DND-41 (cell line): ENCODE measurements at regions not wholly inside any gene's neighbourhood (a gene's known extent, or its start where the extent isn't known, plus 50 kb on each side); places are given as distances from the start of the nearest gene placed in this dataset.
"Not testable (repeated sequence)": the region's sequence is repeated elsewhere in the genome, so short reads cannot be mapped to it uniquely, and the experiment has no call there.

Experiments
- ATAC-seq: fragments of 200-7000 bp; cut with Tn5 transposase; 3 replicates; pipeline ENCODE4 v1.9.1; 2021; ENCODE audit warnings: low read depth; ENCODE audit not compliant: insufficient read depth
- DNase-seq: peaks from one replicate; pipeline ENCODE4 v3.0.0-alpha.2; 2020
- H2AFZ ChIP-seq: 2 replicates; pipeline ENCODE4 v1.6.0; 2012; ENCODE audit warnings: low read depth, low read length
- H3K27ac ChIP-seq: 2 replicates; pipeline ENCODE4 v1.5.1; 2012; ENCODE audit warnings: low read length, inconsistent platforms
- H3K27me3 ChIP-seq: fragments of 200-600 bp; sonication (generic); 2 replicates; pipeline ENCODE4 v1.6.0; 2012; ENCODE audit warnings: low read length, mild to moderate bottlenecking, inconsistent platforms; ENCODE audit not compliant: insufficient read depth, poor library complexity
- H3K36me3 ChIP-seq: 2 replicates; pipeline ENCODE4 v1.5.1; 2012; ENCODE audit warnings: low read length, inconsistent platforms; ENCODE audit not compliant: insufficient read depth
- H3K4me1 ChIP-seq: 2 replicates; pipeline ENCODE4 v1.5.1; 2012; ENCODE audit warnings: mild to moderate bottlenecking, low read length; ENCODE audit not compliant: insufficient read depth
- H3K4me2 ChIP-seq: 2 replicates; pipeline ENCODE4 v1.6.0; 2012; ENCODE audit warnings: mild to moderate bottlenecking, moderate library complexity, low read length, inconsistent platforms; ENCODE audit not compliant: insufficient read depth
- H3K4me3 ChIP-seq, 2 experiments: fragments of 200-600 bp in 1 of 2; shearing (Covaris generic) in 1 of 2; 2 replicates each; pipeline ENCODE4 v1.5.1; 2012 to 2016; ENCODE audit warnings: inconsistent platforms in 2 of 2, low read length in 2 of 2, mild to moderate bottlenecking in 2 of 2, low read depth in 1 of 2, moderate library complexity in 1 of 2
- H3K79me2 ChIP-seq: 2 replicates; pipeline ENCODE4 v1.6.0; 2012; ENCODE audit warnings: low read length, inconsistent platforms; ENCODE audit not compliant: insufficient read depth
- H3K9ac ChIP-seq: 2 replicates; pipeline ENCODE4 v1.6.0; 2012; ENCODE audit warnings: low read depth, mild to moderate bottlenecking, inconsistent platforms, low read length, moderate library complexity
- H3K9me3 ChIP-seq: 2 replicates; pipeline ENCODE4 v1.5.1; 2012; ENCODE audit warnings: low read length, moderate library complexity, mild to moderate bottlenecking, inconsistent platforms; ENCODE audit not compliant: insufficient read depth, severe bottlenecking
- H4K20me1 ChIP-seq: 2 replicates; pipeline ENCODE4 v1.6.0; 2012; ENCODE audit warnings: low read length; ENCODE audit not compliant: insufficient read depth
- CTCF ChIP-seq: IDR thresholded peaks from 2 replicates; pipeline ENCODE4 v1.5.1; 2012; ENCODE audit warnings: borderline replicate concordance, low read length, moderate library complexity, mild to moderate bottlenecking; ENCODE audit not compliant: poor library complexity, severe bottlenecking; ENCODE audit errors: extremely low read depth

GRCh38 chr21:5217933-5218332, 5303.4 kb upstream of the TPTE start:
- not testable (repeated sequence) for H2AFZ ChIP-seq, DNase-seq, H3K4me3 ChIP-seq, H3K79me2 ChIP-seq, H3K27ac ChIP-seq, ATAC-seq, H3K4me1 ChIP-seq, H3K4me2 ChIP-seq, H3K9me3 ChIP-seq, H4K20me1 ChIP-seq, H3K9ac ChIP-seq, H3K36me3 ChIP-seq, H3K27me3 ChIP-seq

- not testable (repeated sequence) for H3K27ac ChIP-seq, H3K36me3 ChIP-seq, H3K27me3 ChIP-seq, H3K9ac ChIP-seq, ATAC-seq, H3K79me2 ChIP-seq, H3K4me2 ChIP-seq, H4K20me1 ChIP-seq, H3K4me3 ChIP-seq, H3K9me3 ChIP-seq, DNase-seq, H2AFZ ChIP-seq
- H3K4me1 ChIP-seq = peaks cover 11% of the 10 kb centered on the region
These were observed 5301.4 kb upstream of the TPTE start for GRCh38 chr21:5219988-5220387.

GRCh38 chr21:5220468-5220867, 5300.9 kb upstream of the TPTE start:
- not testable (repeated sequence) for H3K4me2 ChIP-seq

GRCh38 chr21:5221458-5222050, 5299.8 kb upstream of the TPTE start:
- H4K20me1 ChIP-seq, H3K36me3 ChIP-seq, H3K79me2 ChIP-seq, H3K9me3 ChIP-seq, H3K4me3 ChIP-seq, DNase-seq, H3K4me2 ChIP-seq, H3K9ac ChIP-seq, ATAC-seq, H3K27me3 ChIP-seq, H2AFZ ChIP-seq: not testable (repeated sequence)
- Histone ChIP-seq H3K27ac (peak overlapping the region; percentile 18; the same call in 1 of the 2 replicates), H3K4me1 (peaks cover 11% of the 10 kb centered on the region)

More at GRCh38 chr21:5220468-5220867, 5300.9 kb upstream of the TPTE start:
- DNase-seq = peak; percentile 43
- not testable (repeated sequence) for H4K20me1 ChIP-seq, H3K9ac ChIP-seq, H3K27ac ChIP-seq, H3K27me3 ChIP-seq, H3K79me2 ChIP-seq, H3K4me3 ChIP-seq, ATAC-seq, H3K36me3 ChIP-seq, H2AFZ ChIP-seq, H3K9me3 ChIP-seq
- peak; percentile 62 for TF ChIP-seq CTCF
- peaks cover 11% of the 10 kb centered on the region for H3K4me1 ChIP-seq

- H3K27me3 ChIP-seq, H3K36me3 ChIP-seq, H4K20me1 ChIP-seq, H3K4me3 ChIP-seq, H3K79me2 ChIP-seq, H3K4me2 ChIP-seq, H3K27ac ChIP-seq, H3K9me3 ChIP-seq, H2AFZ ChIP-seq, ATAC-seq, H3K9ac ChIP-seq: not testable (repeated sequence)
- H3K4me1 ChIP-seq = peaks cover 11% of the 10 kb centered on the region
- peak; percentile 28 for DNase-seq
These were observed 5298.2 kb upstream of the TPTE start for GRCh38 chr21:5222996-5223782.

- DNase-seq, H3K9ac ChIP-seq, H2AFZ ChIP-seq, H3K27me3 ChIP-seq, H4K20me1 ChIP-seq, H3K4me2 ChIP-seq, ATAC-seq, H3K9me3 ChIP-seq, H3K79me2 ChIP-seq, H3K27ac ChIP-seq, H3K36me3 ChIP-seq, H3K4me3 ChIP-seq: not testable (repeated sequence)
- peaks cover 11% of the 10 kb centered on the region for H3K4me1 ChIP-seq
These were observed 5297.2 kb upstream of the TPTE start for GRCh38 chr21:5224156-5224555.

GRCh38 chr21:5227252-5227651, 5294.1 kb upstream of the TPTE start:
- H3K9me3 ChIP-seq, ATAC-seq, H3K4me2 ChIP-seq: not testable (repeated sequence)

More at GRCh38 chr21:5227252-5227651, 5294.1 kb upstream of the TPTE start:
- not testable (repeated sequence) for H3K9ac ChIP-seq, H3K36me3 ChIP-seq, H3K79me2 ChIP-seq, H2AFZ ChIP-seq, H3K4me1 ChIP-seq, DNase-seq, H3K27ac ChIP-seq, H4K20me1 ChIP-seq, H3K27me3 ChIP-seq, H3K4me3 ChIP-seq
